H1 (cell line): ENCODE measurements at regions not wholly inside any gene's neighbourhood (a gene's known extent, or its start where the extent isn't known, plus 50 kb on each side); places are given as distances from the start of the nearest gene placed in this dataset.
"Not testable (repeated sequence)": the region's sequence is repeated elsewhere in the genome, so short reads cannot be mapped to it uniquely, and the experiment has no call there.

Experiments
- CTCF ChIA-PET: fragments of 300-600 bp; sonication (Branson Sonifier 250); formaldehyde crosslinking; loops from one replicate; lab custom pipeline; 2021; ENCODE audit not compliant: partially characterized antibody; lab: Charles Lee
- POLR2A ChIA-PET: fragments of 300-600 bp; sonication (Branson Sonifier 250); formaldehyde crosslinking; loops from one replicate; lab custom pipeline; 2021; ENCODE audit warnings: inconsistent platforms; ENCODE audit not compliant: partially characterized antibody; lab: Charles Lee
- DNase-seq, 2 experiments: peaks; one replicate each; pipeline versions ENCODE4 v3.0.0 to v3.0.0-alpha.2; 2010 to 2022; ENCODE audit warnings: low spot score in 2 of 2, low read depth in 1 of 2, mixed read lengths in 1 of 2
- FAIRE-seq: peaks from 2 replicates; lab custom pipeline; 2011; peaks lifted over from hg19 to GRCh38; lab: Jason Lieb, UNC
- H2AFZ ChIP-seq: 2 replicates; pipeline ENCODE4 v1.8.1; 2012; ENCODE audit warnings: low read length, inconsistent platforms
- H2AK5ac ChIP-seq: 2 replicates; pipeline ENCODE4 v1.6.1; 2013; ENCODE audit warnings: low read depth, low read length
- H2BK120ac ChIP-seq: replicated peaks from 2 replicates; pipeline ENCODE3; 2013; ENCODE audit warnings: low read depth, low read length, inconsistent platforms
- H2BK12ac ChIP-seq: 2 replicates; pipeline ENCODE4 v1.6.1; 2013; ENCODE audit warnings: low read depth, low read length
- H2BK15ac ChIP-seq: 2 replicates; pipeline ENCODE4 v1.6.1; 2013; ENCODE audit warnings: low read length
- H2BK20ac ChIP-seq: 2 replicates; pipeline ENCODE4 v1.6.1; 2013; ENCODE audit warnings: low read length
- H2BK5ac ChIP-seq: 2 replicates; pipeline ENCODE4 v1.6.1; 2013; ENCODE audit warnings: low read depth, low read length
- H3K14ac ChIP-seq: 2 replicates; pipeline ENCODE4 v1.6.1; 2013; ENCODE audit warnings: inconsistent platforms; ENCODE audit not compliant: insufficient read length
- H3K18ac ChIP-seq: 2 replicates; pipeline ENCODE4 v1.6.1; 2013; ENCODE audit warnings: low read length; ENCODE audit errors: extremely low read depth
- H3K23ac ChIP-seq: 2 replicates; pipeline ENCODE4 v1.6.1; 2013; ENCODE audit warnings: inconsistent platforms; ENCODE audit not compliant: insufficient read length
- H3K23me2 ChIP-seq: 2 replicates; pipeline ENCODE4 v1.6.1; 2013; ENCODE audit warnings: low read depth, low read length
- H3K27ac ChIP-seq: 2 replicates; pipeline ENCODE4 v1.6.1; 2011; ENCODE audit warnings: low read depth, low read length, inconsistent platforms
- H3K27me3 ChIP-seq, 4 experiments: replicated peaks in 1 of 4; 1 replicate in 1 of 4; 2 replicates in 3 of 4; pipeline versions ENCODE4 v1.6.1 to v1.8.1; 2011 to 2013; ENCODE audit warnings: low read length in 3 of 4, mild to moderate bottlenecking in 3 of 4, inconsistent platforms in 2 of 4, mixed read lengths in 2 of 4, moderate library complexity in 1 of 4; ENCODE audit not compliant: control insufficient read depth in 3 of 4, insufficient read depth in 3 of 4; ENCODE audit errors: extremely low read depth in 1 of 4
- H3K36me3 ChIP-seq, 4 experiments: 2 replicates each; pipeline versions ENCODE4 v1.6.1 to v1.8.1; 2011 to 2013; ENCODE audit warnings: mild to moderate bottlenecking in 4 of 4, low read length in 3 of 4, moderate library complexity in 2 of 4, control low read depth in 1 of 4, inconsistent platforms in 1 of 4; ENCODE audit not compliant: insufficient read depth in 4 of 4, control insufficient read depth in 2 of 4
- H3K4ac ChIP-seq: replicated peaks from 2 replicates; pipeline ENCODE3; 2013; ENCODE audit warnings: low read length, low read depth, mixed read lengths, inconsistent platforms; ENCODE audit not compliant: insufficient read length
- H3K4me1 ChIP-seq, 4 experiments: replicated peaks in 1 of 4; 1 replicate in 1 of 4; 2 replicates in 3 of 4; pipeline versions ENCODE4 v1.6.1 to v1.8.1; 2011 to 2013; ENCODE audit warnings: low read length in 3 of 4, inconsistent platforms in 2 of 4, mixed read lengths in 1 of 4; ENCODE audit not compliant: insufficient read depth in 4 of 4, control insufficient read depth in 3 of 4
- H3K4me2 ChIP-seq, 2 experiments: 2 replicates each; pipeline versions ENCODE4 v1.6.1 to v1.8.1; 2011 to 2013; ENCODE audit warnings: low read depth in 2 of 2, low read length in 2 of 2, control low read depth in 1 of 2, inconsistent platforms in 1 of 2, mild to moderate bottlenecking in 1 of 2; ENCODE audit not compliant: insufficient read depth in 1 of 2
- H3K4me3 ChIP-seq, 4 experiments: fragments of 200-600, 300-600 bp in 1 of 4; sonication (generic), shearing (Covaris generic), sonication (Bioruptor Twin) in 1 of 4; 2 replicates each; pipeline versions ENCODE4 v1.5.1 to v1.8.1; 2011 to 2016; ENCODE audit warnings: low read length in 4 of 4, low read depth in 3 of 4, control low read depth in 2 of 4, inconsistent platforms in 2 of 4, mild to moderate bottlenecking in 2 of 4, mixed read lengths in 1 of 4, moderate library complexity in 1 of 4; ENCODE audit not compliant: insufficient read depth in 2 of 4; ENCODE audit errors: extremely low read depth in 1 of 4
- H3K56ac ChIP-seq: replicated peaks from 2 replicates; pipeline ENCODE3; 2013; ENCODE audit warnings: low read depth, mild to moderate bottlenecking, mixed read lengths, low read length, inconsistent platforms; ENCODE audit not compliant: insufficient read length
- H3K79me1 ChIP-seq: 2 replicates; pipeline ENCODE4 v1.6.1; 2013; ENCODE audit warnings: low read depth, low read length, control low read depth
- H3K79me2 ChIP-seq, 2 experiments: 2 replicates each; pipeline versions ENCODE4 v1.6.1 to v1.8.1; 2012 to 2013; ENCODE audit warnings: low read length in 2 of 2, mild to moderate bottlenecking in 2 of 2, inconsistent platforms in 1 of 2; ENCODE audit not compliant: insufficient read depth in 2 of 2, control insufficient read depth in 1 of 2
- H3K9ac ChIP-seq, 4 experiments: replicated peaks in 1 of 4; 1 replicate in 1 of 4; 2 replicates in 3 of 4; pipeline versions ENCODE4 v1.6.1 to v1.8.1; 2011 to 2013; ENCODE audit warnings: low read depth in 3 of 4, low read length in 3 of 4, control low read depth in 2 of 4, mild to moderate bottlenecking in 2 of 4, moderate library complexity in 2 of 4, inconsistent platforms in 1 of 4; ENCODE audit errors: extremely low read depth in 1 of 4
- H3K9me3 ChIP-seq, 2 experiments: 2 replicates each; pipeline versions ENCODE4 v1.6.1 to v1.8.1; 2012 to 2013; ENCODE audit warnings: mild to moderate bottlenecking in 2 of 2, moderate library complexity in 2 of 2, control low read depth in 1 of 2, inconsistent platforms in 1 of 2, low read depth in 1 of 2, low read length in 1 of 2, mixed read lengths in 1 of 2; ENCODE audit not compliant: insufficient read depth in 2 of 2
- H4K20me1 ChIP-seq, 2 experiments: replicated peaks in 1 of 2; 2 replicates each; pipeline versions ENCODE3 to v1.8.1; 2011 to 2013; ENCODE audit warnings: inconsistent platforms in 2 of 2, low read length in 2 of 2, mild to moderate bottlenecking in 1 of 2; ENCODE audit not compliant: insufficient read depth in 2 of 2, control insufficient read depth in 1 of 2
- H4K5ac ChIP-seq: 2 replicates; pipeline ENCODE4 v1.6.1; 2013; ENCODE audit warnings: low read length, low read depth, mixed read lengths, inconsistent platforms; ENCODE audit not compliant: insufficient read length
- H4K8ac ChIP-seq: 2 replicates; pipeline ENCODE4 v1.8.0; 2013; ENCODE audit warnings: mild to moderate bottlenecking, moderate library complexity, low read length, inconsistent platforms; ENCODE audit not compliant: insufficient read depth; ENCODE audit errors: extremely low read depth
- H4K91ac ChIP-seq: replicated peaks from 2 replicates; pipeline ENCODE3; 2013; ENCODE audit warnings: low read length, mixed read lengths, inconsistent platforms; ENCODE audit not compliant: insufficient read length
- POLR2A ChIP-seq, 2 experiments: IDR thresholded peaks; 1 replicate in 1 of 2; 2 replicates in 1 of 2; pipeline ENCODE4 v1.6.1; 2011; ENCODE audit warnings: low read depth in 2 of 2, low read length in 2 of 2, mild to moderate bottlenecking in 2 of 2; ENCODE audit errors: control extremely low read depth in 1 of 2
- SP1 ChIP-seq: IDR thresholded peaks from 2 replicates; pipeline ENCODE4 v1.6.1; 2011; ENCODE audit warnings: low read depth, low read length
- WGBS, 2 experiments: shearing (Covaris generic) in 1 of 2; methylation state at CpG; one replicate each; pipeline versions ENCODE4 v1.1.6 to v1.1.7; 2013 to 2015; ENCODE audit warnings: low lambda C conversion rate in 2 of 2, mixed read lengths in 2 of 2, inconsistent platforms in 1 of 2, low coverage in 1 of 2, missing lambda C conversion rate in 1 of 2; ENCODE audit not compliant: insufficient replicate concordance in 2 of 2, insufficient coverage in 1 of 2, insufficient read length in 1 of 2; ENCODE audit errors: extremely low coverage in 1 of 2, missing lambda C conversion rate in 1 of 2; 5-methylcytosine and 5-hydroxymethylcytosine counted together

GRCh38 chr13:58343076-58343475 lies 711.5 kb downstream of the PCDH17 start:
- H3K36me3 ChIP-seq: no peaks in the 10 kb centered on the region
- H2AK5ac ChIP-seq: no peak overlapping the region
- no peaks in the 10 kb centered on the region for H3K23me2 ChIP-seq
- no peaks in the 10 kb centered on the region for H3K79me1 ChIP-seq
- no peak overlapping the region for H2BK20ac ChIP-seq
- H3K56ac ChIP-seq: no peak overlapping the region
- no peak overlapping the region for H2BK12ac ChIP-seq
- H2BK15ac ChIP-seq: no peak overlapping the region
- H3K4me3 ChIP-seq: no peak overlapping the region
- TF ChIP-seq POLR2A (IDR thresholded peaks at IDR 0.05; ENCODE audit: control extremely low read depth in 1 of 2, low read depth in 2 of 2, low read length in 2 of 2): no peak
- no peak for TF ChIP-seq SP1
- H2BK120ac ChIP-seq: peak overlapping the region; percentile 29
- no peaks in the 10 kb centered on the region for H3K27me3 ChIP-seq
- H4K91ac ChIP-seq: no peak overlapping the region
- H3K18ac ChIP-seq: no peak overlapping the region
- H3K4ac ChIP-seq: no peak overlapping the region
- ChIA-PET POLR2A (no interaction called here), CTCF (interaction anchor here (1.6 kb wide), 1 partner anchor 25 kb away, joined by 3 read pairs; no protein-coding TSS in a partner anchor)
- no peak overlapping the region for H3K14ac ChIP-seq
- H3K4me1 ChIP-seq: no peaks in the 10 kb centered on the region
- H3K27ac ChIP-seq: no peak overlapping the region
- no peak overlapping the region for H4K8ac ChIP-seq
- WGBS, 2 experiments: 94% methylated on average over 3 of the region's 3 CpGs; no CpG with 5 or more reads in 1 of the 2 experiments
- no peaks in the 10 kb centered on the region for H3K79me2 ChIP-seq
- H4K20me1 ChIP-seq: no peaks in the 10 kb centered on the region
- DNase-seq: no peak
- H3K9ac ChIP-seq: no peak overlapping the region; a peak in 1 of 7 replicates
- H2AFZ ChIP-seq: 0 out of 2 replicates have a peak overlapping the region, but pooled peaks have one; percentile 22
- H3K23ac ChIP-seq: no peak overlapping the region
- no peaks in the 10 kb centered on the region for H3K9me3 ChIP-seq
- H2BK5ac ChIP-seq: no peak overlapping the region
- FAIRE-seq: no peak
- no peak overlapping the region for H3K4me2 ChIP-seq
- no peak overlapping the region for H4K5ac ChIP-seq

GRCh38 chr13:58352100-58352499 lies 720.6 kb downstream of the PCDH17 start:
- H3K4me3 ChIP-seq, H3K79me1 ChIP-seq, H3K4me1 ChIP-seq, H4K5ac ChIP-seq, H3K23me2 ChIP-seq, H3K27ac ChIP-seq, H2BK120ac ChIP-seq, H3K4me2 ChIP-seq, CTCF ChIA-PET, POLR2A ChIA-PET, H4K20me1 ChIP-seq, H3K4ac ChIP-seq, FAIRE-seq, H3K79me2 ChIP-seq, H2AFZ ChIP-seq, H3K56ac ChIP-seq, H4K91ac ChIP-seq, H2BK20ac ChIP-seq, H2BK5ac ChIP-seq, H3K14ac ChIP-seq, H3K9me3 ChIP-seq, H2BK15ac ChIP-seq, H3K23ac ChIP-seq, H3K27me3 ChIP-seq, DNase-seq, H3K9ac ChIP-seq, H2BK12ac ChIP-seq, H3K36me3 ChIP-seq, H2AK5ac ChIP-seq, H4K8ac ChIP-seq, H3K18ac ChIP-seq: not testable (repeated sequence)
- 94% methylated on average over 9 of the region's 9 CpGs; no CpG with 5 or more reads in 1 of the 2 experiments for WGBS, 2 experiments
